ENCODE measurements at regions not wholly inside any gene's neighbourhood (a gene's known extent, or its start where the extent isn't known, plus 50 kb on each side); places are given as distances from the start of the nearest gene placed in this dataset.
"Not testable (repeated sequence)": the region's sequence is repeated elsewhere in the genome, so short reads cannot be mapped to it uniquely, and the experiment has no call there.

GRCh38 chr21:28018741-28019669, 973.7 kb downstream of the LTN1 start:
- peak; percentile 70 for DNase-seq
- Histone ChIP-seq H2AFZ (ENCODE audit: low read length) (no peak overlapping the region), H3K9me3 (ENCODE audit: low read length) (no peaks in the 10 kb centered on the region), H3K4me3 (ENCODE audit: low read length) (no peak overlapping the region), H3K4me2 (ENCODE audit: low read depth, low read length, poor library complexity, severe bottlenecking) (no peak overlapping the region), H3K27ac (ENCODE audit: low read length) (no peak overlapping the region), H3K9ac (ENCODE audit: low read length) (no peak overlapping the region), H3K79me2 (ENCODE audit: low read length) (no peaks in the 10 kb centered on the region), H3K9me2 (replicated peaks; ENCODE audit: insufficient read depth, low read length) (no peaks in the 10 kb centered on the region), H3K36me3 (ENCODE audit: insufficient read depth, low read length) (no peaks in the 10 kb centered on the region), H3K27me3 (ENCODE audit: low read length) (no peaks in the 10 kb centered on the region), H3K4me1 (ENCODE audit: low read length) (no peaks in the 10 kb centered on the region), H4K20me1 (ENCODE audit: insufficient read depth, low read depth, low read length) (no peaks in the 10 kb centered on the region)

- H3K9me2 ChIP-seq (replicated peaks; ENCODE audit: insufficient read depth, low read length), result no peaks in the 10 kb centered on the region
- no peaks in the 10 kb centered on the region for H4K20me1 ChIP-seq (ENCODE audit: insufficient read depth, low read depth, low read length)
- no peak overlapping the region for H3K9ac ChIP-seq (ENCODE audit: low read length)
- DNase-seq, result no peak
- H3K9me3 ChIP-seq (ENCODE audit: low read length), result no peaks in the 10 kb centered on the region
- no peak overlapping the region for H2AFZ ChIP-seq (ENCODE audit: low read length)
- H3K4me1 ChIP-seq (ENCODE audit: low read length), result no peaks in the 10 kb centered on the region
- H3K4me3 ChIP-seq (ENCODE audit: low read length), result no peak overlapping the region
- no peak overlapping the region for H3K4me2 ChIP-seq (ENCODE audit: low read depth, low read length, poor library complexity, severe bottlenecking)
- H3K27ac ChIP-seq (ENCODE audit: low read length), result no peak overlapping the region
- no peaks in the 10 kb centered on the region for H3K27me3 ChIP-seq (ENCODE audit: low read length)
- no peaks in the 10 kb centered on the region for H3K36me3 ChIP-seq (ENCODE audit: insufficient read depth, low read length)
- H3K79me2 ChIP-seq (ENCODE audit: low read length), result no peaks in the 10 kb centered on the region
Measured at GRCh38 chr21:28018213-28018612, 974.5 kb downstream of the LTN1 start.

GRCh38 chr21:28016571-28016970, 976.1 kb downstream of the LTN1 start:
- Histone ChIP-seq H3K27ac (ENCODE audit: low read length) (no peak overlapping the region), H3K4me1 (ENCODE audit: low read length) (no peaks in the 10 kb centered on the region), H2AFZ (ENCODE audit: low read length) (no peak overlapping the region), H3K9me3 (ENCODE audit: low read length) (no peaks in the 10 kb centered on the region), H3K79me2 (ENCODE audit: low read length) (no peaks in the 10 kb centered on the region), H3K36me3 (ENCODE audit: insufficient read depth, low read length) (no peaks in the 10 kb centered on the region), H3K4me2 (ENCODE audit: low read depth, low read length, poor library complexity, severe bottlenecking) (no peak overlapping the region), H3K27me3 (ENCODE audit: low read length) (no peaks in the 10 kb centered on the region), H3K4me3 (ENCODE audit: low read length) (no peak overlapping the region), H3K9ac (ENCODE audit: low read length) (no peak overlapping the region), H4K20me1 (ENCODE audit: insufficient read depth, low read depth, low read length) (no peaks in the 10 kb centered on the region), H3K9me2 (replicated peaks; ENCODE audit: insufficient read depth, low read length) (no peaks in the 10 kb centered on the region)
- DNase-seq, result no peak

GRCh38 chr21:28013123-28013522, 979.6 kb downstream of the LTN1 start:
- not testable (repeated sequence) for H3K9me3 ChIP-seq (ENCODE audit: low read length); H3K79me2 ChIP-seq (ENCODE audit: low read length); DNase-seq; H4K20me1 ChIP-seq (ENCODE audit: insufficient read depth, low read depth, low read length); H2AFZ ChIP-seq (ENCODE audit: low read length); H3K27ac ChIP-seq (ENCODE audit: low read length); H3K4me3 ChIP-seq (ENCODE audit: low read length); H3K4me1 ChIP-seq (ENCODE audit: low read length); H3K4me2 ChIP-seq (ENCODE audit: low read depth, low read length, poor library complexity, severe bottlenecking); H3K27me3 ChIP-seq (ENCODE audit: low read length); H3K9me2 ChIP-seq (replicated peaks; ENCODE audit: insufficient read depth, low read length); H3K36me3 ChIP-seq (ENCODE audit: insufficient read depth, low read length); H3K9ac ChIP-seq (ENCODE audit: low read length)

- H3K4me3 ChIP-seq (ENCODE audit: low read length); H3K4me2 ChIP-seq (ENCODE audit: low read depth, low read length, poor library complexity, severe bottlenecking); H3K9me2 ChIP-seq (replicated peaks; ENCODE audit: insufficient read depth, low read length); DNase-seq; H3K36me3 ChIP-seq (ENCODE audit: insufficient read depth, low read length); H3K27ac ChIP-seq (ENCODE audit: low read length); H3K9ac ChIP-seq (ENCODE audit: low read length); H3K27me3 ChIP-seq (ENCODE audit: low read length); H3K79me2 ChIP-seq (ENCODE audit: low read length); H2AFZ ChIP-seq (ENCODE audit: low read length); H3K4me1 ChIP-seq (ENCODE audit: low read length); H3K9me3 ChIP-seq (ENCODE audit: low read length); H4K20me1 ChIP-seq (ENCODE audit: insufficient read depth, low read depth, low read length): not testable (repeated sequence)
Measured at GRCh38 chr21:28011970-28012369, 980.7 kb downstream of the LTN1 start.

GRCh38 chr21:28008245-28008644, 984.4 kb downstream of the LTN1 start:
- not testable (repeated sequence) for H3K36me3 ChIP-seq (ENCODE audit: insufficient read depth, low read length); H3K4me3 ChIP-seq (ENCODE audit: low read length); H3K4me2 ChIP-seq (ENCODE audit: low read depth, low read length, poor library complexity, severe bottlenecking); H2AFZ ChIP-seq (ENCODE audit: low read length); H3K27me3 ChIP-seq (ENCODE audit: low read length); DNase-seq; H3K9me3 ChIP-seq (ENCODE audit: low read length); H3K79me2 ChIP-seq (ENCODE audit: low read length); H3K4me1 ChIP-seq (ENCODE audit: low read length); H3K9ac ChIP-seq (ENCODE audit: low read length); H3K9me2 ChIP-seq (replicated peaks; ENCODE audit: insufficient read depth, low read length); H3K27ac ChIP-seq (ENCODE audit: low read length); H4K20me1 ChIP-seq (ENCODE audit: insufficient read depth, low read depth, low read length)

GRCh38 chr21:28003627-28004026, 989.0 kb downstream of the LTN1 start:
- H3K27me3 ChIP-seq (ENCODE audit: low read length); H3K4me3 ChIP-seq (ENCODE audit: low read length); H3K9me3 ChIP-seq (ENCODE audit: low read length); H3K27ac ChIP-seq (ENCODE audit: low read length); H3K79me2 ChIP-seq (ENCODE audit: low read length); H3K4me1 ChIP-seq (ENCODE audit: low read length); H3K9me2 ChIP-seq (replicated peaks; ENCODE audit: insufficient read depth, low read length); H3K4me2 ChIP-seq (ENCODE audit: low read depth, low read length, poor library complexity, severe bottlenecking); H2AFZ ChIP-seq (ENCODE audit: low read length); H3K9ac ChIP-seq (ENCODE audit: low read length); DNase-seq; H4K20me1 ChIP-seq (ENCODE audit: insufficient read depth, low read depth, low read length); H3K36me3 ChIP-seq (ENCODE audit: insufficient read depth, low read length): not testable (repeated sequence)

GRCh38 chr21:27996906-27997305, 995.8 kb downstream of the LTN1 start:
- H3K4me2 ChIP-seq (ENCODE audit: low read depth, low read length, poor library complexity, severe bottlenecking); H3K79me2 ChIP-seq (ENCODE audit: low read length); DNase-seq; H3K9me3 ChIP-seq (ENCODE audit: low read length); H3K4me3 ChIP-seq (ENCODE audit: low read length); H3K4me1 ChIP-seq (ENCODE audit: low read length); H3K36me3 ChIP-seq (ENCODE audit: insufficient read depth, low read length); H3K9me2 ChIP-seq (replicated peaks; ENCODE audit: insufficient read depth, low read length); H2AFZ ChIP-seq (ENCODE audit: low read length); H3K27me3 ChIP-seq (ENCODE audit: low read length); H3K9ac ChIP-seq (ENCODE audit: low read length); H3K27ac ChIP-seq (ENCODE audit: low read length); H4K20me1 ChIP-seq (ENCODE audit: insufficient read depth, low read depth, low read length): not testable (repeated sequence)
